GM19238 (cell line): ENCODE measurements at regions not wholly inside any gene's neighbourhood (a gene's known extent, or its start where the extent isn't known, plus 50 kb on each side); places are given as distances from the start of the nearest gene placed in this dataset.

Experiments
- DNase-seq: peaks from one replicate; pipeline ENCODE4 v3.0.0; 2011; ENCODE audit warnings: low spot score; ENCODE audit not compliant: insufficient read length

DNA sequence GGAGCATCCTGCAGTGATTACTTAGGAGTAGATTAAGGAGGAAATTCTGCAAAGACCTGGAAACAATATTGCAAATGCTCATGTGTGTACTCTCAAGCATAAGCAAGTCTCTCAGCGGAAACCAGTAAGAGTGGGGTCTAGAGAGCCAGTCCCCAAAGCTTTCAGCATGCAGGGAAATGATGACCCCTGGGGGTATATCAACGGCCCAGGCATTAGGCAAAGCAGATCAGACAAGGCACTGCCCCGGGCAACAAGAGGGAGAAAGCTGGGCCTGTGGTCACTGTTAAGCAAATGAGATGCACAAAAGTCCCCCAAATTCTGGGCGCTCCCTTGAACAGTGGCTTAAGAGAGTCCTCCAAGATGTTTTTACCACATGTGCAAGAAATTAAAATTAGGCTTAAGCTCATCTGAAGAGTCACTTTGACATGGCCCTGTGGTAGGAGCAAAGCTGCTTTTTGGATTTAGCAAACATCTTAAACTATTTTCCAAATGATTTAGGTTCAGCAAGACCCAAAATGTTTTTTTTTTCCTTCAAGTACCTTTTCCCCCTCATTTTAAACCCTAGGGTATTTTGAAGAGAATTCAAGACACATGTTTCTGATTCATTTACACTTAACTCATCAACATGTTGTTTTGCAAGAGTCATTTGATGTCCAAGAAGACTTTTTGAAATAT is 457.1 kb upstream of the TBX3 start:
- DNase-seq = no peak

DNA sequence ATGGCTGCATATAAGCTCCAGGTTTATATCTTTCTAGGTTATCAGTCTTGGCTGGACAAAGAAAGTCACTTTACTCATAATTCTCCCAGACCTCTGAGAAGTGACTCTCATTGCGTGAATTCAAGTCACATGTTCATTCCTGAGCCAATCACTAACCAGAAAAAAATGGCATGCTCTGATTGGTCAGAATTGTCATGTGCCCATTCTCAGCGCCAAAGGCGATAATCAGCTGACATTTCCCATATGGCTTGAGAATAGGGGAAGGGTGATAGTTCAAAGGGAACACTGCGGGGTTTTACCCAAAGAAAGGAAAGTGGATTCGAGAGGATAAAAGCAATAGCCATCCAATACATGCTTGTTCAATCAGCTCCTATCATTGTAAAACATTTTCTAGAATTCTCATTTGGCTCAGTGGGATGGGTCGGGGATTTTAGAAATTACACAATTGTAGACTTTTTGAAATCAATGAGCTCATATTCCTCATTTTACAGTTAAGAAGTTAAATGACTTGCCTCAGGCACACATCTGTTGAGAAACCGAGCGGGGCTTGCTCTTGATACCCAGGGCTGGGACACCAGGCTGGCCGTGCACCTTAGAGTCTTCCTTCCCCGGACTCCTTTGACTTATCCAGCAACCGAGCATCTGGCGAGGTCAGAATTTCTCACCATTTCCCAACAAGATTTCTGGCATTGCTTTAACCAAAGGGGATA is 454.0 kb upstream of the TBX3 start:
- no peak for DNase-seq

DNA sequence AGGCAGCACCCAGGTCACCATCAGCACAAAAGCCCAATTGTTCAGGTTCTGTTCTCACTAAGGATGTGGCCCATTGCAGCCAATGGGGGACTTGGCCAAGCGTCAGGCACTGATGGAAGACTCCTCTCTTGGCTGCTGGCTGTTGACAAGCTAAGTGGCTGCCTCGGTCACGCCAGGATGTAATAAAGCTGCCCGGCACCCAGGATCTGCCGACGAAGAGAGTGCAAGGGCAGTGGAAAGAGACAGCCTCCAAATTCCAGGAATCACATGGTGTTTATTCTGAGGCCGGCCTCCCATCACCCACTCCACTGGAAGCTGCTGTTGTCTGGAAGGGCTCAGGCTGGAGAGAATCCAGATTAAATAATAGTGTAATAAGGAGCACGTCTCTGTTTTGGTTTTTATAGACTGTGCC is 451.8 kb upstream of the TBX3 start:
- no peak for DNase-seq

DNA sequence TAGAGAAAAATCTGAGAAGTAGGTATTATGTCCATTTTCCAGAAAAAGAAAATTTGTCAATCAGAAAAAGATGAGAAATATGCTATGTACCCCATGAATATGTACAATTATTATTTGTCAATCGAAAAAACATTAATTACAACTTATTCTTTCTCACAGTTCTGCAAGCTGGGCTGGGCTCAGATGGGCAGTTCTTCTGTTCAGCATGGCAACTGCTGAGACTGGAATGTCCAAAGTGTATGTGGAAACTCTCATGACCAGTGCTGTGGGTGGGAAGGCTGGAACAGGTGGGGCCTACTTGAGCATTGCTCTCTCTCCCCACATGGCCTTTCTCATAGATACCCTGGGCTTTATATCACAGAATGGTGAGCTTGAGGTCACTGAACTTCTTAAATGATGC is 450.3 kb upstream of the TBX3 start:
- DNase-seq = no peak

DNA sequence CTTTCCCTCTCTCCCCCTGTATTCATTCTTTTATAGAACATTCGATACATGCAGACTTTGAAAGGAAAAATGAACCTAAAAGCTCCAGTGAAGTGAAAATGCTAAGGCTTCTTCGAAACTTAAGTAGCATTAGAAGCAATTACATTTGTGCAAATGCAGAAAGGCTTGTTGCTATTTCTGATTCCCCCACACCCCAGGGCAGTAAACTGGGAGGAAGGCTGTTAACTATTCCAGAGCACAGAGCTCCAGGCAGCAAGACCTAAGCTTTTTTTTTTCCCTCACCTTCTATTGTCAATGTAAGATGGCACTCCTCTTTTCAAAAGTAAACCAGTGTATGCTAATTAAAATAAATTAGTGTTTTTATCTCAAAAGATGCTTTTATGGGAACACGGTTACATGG is 448.9 kb upstream of the TBX3 start:
- no peak for DNase-seq

DNA sequence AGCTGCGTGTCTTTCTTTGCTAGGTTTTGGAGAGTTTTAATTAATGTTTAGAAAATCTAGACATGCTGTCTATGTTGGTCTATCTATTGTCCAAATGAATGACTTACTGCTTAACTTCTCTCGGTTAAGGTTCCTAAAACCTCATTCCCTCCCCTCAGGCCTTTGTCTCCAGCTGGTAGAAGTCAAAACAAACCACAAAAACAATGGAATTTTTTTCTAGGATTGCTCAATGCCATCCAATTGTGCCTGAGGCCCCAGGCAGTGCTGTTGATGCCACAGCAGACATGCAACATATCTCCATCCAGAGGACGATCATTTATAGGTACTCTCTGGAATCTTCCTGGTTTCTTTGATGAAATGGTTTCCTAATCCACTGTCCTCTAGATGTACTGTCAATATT is 448.2 kb upstream of the TBX3 start:
- DNase-seq = no peak

DNA sequence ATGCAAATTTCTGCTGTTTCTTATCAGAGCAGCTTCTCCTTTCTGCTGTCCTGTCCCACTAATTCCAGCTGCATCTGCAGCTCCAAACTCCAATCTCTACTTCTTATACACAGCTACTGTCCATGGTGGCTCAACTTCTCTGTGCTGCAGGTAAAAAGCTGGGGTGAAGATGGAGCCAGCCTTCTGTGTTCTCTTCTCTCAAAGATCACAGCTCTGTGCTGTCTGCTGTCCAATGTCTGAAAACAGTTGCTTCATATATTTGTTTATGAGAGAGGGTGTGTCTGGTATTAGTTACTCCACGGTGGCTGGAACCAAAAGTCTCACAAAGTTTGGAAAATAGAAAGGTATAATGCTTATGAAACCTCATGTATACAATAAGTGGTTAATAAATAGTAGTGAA is 445.8 kb upstream of the TBX3 start:
- no peak for DNase-seq

DNA sequence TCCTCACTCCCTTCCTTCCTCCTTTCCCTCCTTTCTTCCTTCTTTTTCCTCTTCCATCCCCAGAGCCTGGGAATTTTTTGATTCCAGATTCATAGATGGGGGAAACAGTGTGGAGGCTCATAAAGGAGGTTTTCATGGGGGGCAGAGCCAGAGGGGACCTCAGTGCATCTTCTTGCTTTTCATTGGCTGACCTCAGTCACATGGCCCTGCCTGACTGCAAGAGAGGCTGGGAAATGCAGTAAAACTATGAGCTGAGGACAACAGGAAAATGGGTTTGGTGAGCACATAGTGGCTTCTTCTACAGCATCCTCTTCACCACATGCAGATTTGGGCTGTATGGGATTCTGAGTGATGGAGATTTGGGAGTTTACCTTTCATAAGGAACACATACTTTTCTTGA is 437.1 kb upstream of the TBX3 start:
- DNase-seq = no peak

DNA sequence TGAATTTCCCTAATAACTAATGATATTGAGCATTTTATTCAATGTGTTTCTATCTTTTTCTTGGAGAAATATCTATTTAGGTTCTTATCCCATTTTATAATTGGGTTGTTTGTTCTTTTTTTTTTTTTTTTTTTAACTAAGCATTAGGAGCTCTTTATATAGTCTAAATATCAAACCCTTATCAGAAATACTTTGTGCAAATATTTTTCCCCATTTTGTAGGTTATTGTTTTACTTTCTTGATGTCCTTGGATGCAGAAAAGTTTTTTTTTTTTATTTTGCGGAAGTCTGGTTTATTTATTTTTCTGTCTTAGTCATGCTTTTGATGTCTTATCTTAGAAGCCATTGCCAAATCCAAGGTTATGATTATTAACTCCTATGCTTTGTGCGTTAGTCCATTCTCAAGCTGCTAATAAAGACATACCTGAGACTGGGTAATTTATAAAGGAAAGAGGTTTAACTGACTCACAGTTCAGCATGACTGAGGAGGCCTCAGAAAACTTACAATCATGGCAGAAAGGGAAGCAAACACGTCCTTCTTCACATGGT is 434.3 kb upstream of the TBX3 start:
- no peak for DNase-seq

DNA sequence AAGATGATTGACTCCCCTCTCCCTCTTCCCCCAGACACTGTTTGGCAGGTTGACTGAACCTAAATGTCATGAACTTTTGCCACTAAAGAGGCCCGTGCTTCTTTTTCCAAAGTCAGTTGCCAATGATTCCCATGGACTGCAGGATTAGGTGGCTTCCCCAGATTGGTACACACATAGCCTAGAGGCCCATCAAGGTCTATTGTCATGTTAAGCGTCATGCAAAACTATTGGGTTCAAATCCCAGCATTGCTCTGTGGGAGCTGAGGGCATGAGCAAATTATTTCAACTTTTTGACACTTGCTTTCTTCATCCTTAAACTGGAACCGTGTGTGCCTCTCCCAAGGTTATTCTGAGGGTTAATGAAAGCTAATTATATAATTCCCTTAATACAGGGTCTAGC is 430.2 kb upstream of the TBX3 start:
- no peak for DNase-seq

DNA sequence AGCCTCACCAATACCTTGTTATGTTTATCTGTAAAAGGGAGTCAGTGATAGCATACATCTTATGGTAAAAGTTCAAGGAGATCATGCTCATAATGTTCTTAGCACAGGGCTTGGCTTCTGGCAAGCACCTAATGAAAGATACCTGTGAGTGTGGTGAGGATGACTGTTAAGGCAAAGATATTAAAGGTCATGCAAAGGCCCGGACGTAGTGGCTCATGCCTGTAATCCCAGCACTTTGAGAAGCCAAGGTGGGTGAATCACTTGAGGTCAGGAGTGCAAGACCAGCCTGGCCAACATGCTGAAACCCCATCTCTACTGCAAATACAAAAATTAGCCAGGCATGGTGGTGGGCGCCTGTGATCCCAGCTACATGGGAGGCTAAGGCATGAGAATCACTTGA is 425.9 kb upstream of the TBX3 start:
- no peak for DNase-seq

DNA sequence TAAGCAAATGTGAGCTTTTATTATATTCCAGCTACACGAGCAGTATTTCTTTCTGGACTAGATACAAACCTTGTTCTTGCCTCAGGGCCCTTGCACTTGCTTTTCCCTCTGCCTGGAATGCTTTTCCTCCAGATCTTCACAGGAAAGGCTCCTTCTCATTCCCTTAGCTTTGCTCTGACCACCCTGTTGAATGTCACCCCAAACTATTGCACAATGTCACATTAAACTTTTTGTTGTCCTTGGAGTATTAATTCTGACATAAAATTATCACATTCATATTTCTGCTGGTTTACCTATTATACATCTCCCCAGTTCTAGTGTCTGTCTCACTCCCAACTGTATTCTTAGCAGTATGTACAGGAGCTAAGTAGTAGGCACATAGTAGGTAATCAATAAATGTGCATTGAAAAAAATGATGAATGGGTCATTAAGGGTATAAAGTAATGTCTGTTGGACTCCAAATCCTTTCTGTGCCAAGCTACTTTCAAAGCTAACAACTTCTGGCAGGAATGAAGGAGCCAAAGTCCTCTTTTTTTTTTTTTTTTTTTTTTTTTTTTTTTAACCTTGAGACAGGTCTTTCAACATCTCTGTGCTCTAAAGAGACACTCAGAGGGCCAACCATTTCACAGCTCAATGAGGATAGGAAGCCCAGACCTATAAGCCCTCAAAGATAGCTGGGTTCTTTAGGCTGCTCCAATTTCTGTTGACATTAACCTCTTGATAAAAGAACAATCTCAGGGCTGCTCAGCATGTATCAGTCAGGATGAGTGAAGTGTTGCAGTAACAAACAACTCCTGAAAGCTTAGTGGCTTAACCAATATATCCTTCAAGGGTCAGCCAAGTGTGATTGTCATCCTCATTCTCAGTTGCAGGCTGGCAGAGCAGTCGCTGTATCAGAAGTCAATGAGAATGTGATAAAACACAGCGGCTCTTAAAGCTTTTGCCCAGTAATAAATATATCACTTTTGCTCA is 424.4 kb upstream of the TBX3 start:
- DNase-seq = no peak

DNA sequence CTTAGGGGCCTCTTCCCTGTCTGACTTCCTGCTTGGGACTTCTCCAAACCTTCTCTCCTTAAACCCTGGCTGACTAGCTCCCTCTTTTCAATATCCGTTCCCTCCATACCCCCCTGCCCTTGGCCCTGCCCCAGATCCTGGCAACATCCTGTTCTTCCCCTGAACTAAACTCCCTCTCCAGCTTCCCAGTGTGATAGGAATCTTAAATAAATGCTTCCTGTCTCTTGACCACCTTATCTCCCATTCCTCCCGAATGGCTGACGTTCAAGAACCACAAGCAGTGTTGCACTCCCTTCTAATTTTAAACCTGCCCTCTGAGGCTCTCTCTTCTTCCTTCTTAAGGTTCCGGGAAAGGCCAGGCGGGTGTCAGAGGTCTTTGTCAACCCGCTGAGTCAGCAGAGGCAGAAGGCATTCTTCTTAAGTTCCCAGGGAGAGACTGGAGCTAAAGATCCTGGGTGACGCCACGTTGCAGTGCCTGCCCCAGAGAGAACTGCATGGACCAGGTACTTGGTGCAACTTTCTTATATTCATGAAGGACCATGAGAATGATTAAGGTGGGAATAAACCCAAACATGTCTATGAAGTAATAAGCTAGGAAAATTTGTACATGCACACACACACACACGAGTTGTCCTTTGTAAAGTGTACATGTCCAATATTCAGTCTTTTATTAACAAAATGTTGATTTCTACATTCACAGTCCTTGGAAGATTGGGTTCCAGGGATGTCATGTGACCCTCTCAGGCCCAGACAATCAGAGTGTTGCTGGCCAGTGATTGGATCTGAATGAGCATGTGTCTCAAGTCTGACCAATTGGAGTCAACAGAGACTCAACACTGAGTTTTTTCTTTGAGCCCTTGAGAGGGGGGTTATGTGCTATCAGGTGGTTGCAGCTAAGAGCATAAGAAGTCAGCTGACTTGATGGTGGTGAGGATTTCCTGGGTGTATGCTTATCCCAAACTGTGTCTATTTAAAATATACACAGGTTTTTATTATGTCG is 420.2 kb upstream of the TBX3 start:
- no peak for DNase-seq

DNA sequence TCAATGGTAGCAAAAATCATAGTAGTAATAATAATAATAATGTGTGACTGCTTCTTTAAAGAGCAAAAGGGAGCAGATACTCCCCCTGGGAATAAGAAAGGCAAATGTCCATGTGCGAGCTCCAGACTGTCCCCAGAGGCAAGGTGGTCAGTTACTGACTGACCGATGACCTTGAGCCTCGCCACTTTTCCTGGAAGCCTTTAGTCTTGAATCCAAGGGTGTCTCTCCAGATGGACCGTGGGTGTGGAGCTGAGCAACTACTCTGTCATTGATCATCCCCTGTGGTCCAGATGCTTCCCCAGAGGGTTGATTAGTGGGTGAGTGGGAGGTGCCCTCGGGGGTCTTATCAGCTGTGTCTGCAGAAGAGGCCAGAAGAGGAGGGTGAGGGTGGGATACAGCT is 418.5 kb upstream of the TBX3 start:
- no peak for DNase-seq

DNA sequence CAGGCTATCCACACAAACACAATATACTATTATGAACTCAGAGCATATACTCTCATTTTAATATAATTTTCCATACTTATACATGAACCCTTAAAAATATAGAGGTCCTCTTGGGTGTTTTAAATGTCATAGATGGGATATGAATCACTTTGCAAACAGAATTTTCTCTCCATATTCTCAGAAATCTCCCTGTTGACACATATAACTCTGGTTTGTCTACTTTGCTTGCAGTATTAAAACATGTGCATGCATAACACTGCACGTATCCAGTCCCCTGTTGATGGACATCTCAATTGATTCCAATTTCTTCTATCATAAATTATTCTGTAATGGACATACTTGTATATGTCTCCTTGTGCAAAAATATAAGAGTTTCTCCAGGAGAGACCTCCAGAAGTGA is 417.5 kb upstream of the TBX3 start:
- DNase-seq = no peak

DNA sequence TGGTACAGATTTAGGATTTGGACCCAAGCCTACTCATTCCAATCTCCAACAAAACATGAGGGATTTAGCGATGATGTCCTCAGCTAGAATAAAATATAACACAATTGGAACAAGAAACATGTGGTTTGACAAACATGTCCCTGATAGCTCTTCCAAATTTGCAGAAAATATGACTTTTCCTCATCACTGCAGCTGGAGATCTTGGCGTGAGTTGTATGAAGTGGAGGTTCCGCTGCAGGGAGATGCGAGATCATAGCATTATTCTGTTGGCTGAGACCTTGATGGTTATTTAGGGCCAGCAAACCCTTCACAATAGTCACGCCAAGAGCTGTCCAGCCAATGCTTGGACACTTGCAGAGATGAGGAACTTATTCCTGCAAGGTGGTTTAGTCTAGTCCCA is 413.4 kb upstream of the TBX3 start:
- DNase-seq = no peak

DNA sequence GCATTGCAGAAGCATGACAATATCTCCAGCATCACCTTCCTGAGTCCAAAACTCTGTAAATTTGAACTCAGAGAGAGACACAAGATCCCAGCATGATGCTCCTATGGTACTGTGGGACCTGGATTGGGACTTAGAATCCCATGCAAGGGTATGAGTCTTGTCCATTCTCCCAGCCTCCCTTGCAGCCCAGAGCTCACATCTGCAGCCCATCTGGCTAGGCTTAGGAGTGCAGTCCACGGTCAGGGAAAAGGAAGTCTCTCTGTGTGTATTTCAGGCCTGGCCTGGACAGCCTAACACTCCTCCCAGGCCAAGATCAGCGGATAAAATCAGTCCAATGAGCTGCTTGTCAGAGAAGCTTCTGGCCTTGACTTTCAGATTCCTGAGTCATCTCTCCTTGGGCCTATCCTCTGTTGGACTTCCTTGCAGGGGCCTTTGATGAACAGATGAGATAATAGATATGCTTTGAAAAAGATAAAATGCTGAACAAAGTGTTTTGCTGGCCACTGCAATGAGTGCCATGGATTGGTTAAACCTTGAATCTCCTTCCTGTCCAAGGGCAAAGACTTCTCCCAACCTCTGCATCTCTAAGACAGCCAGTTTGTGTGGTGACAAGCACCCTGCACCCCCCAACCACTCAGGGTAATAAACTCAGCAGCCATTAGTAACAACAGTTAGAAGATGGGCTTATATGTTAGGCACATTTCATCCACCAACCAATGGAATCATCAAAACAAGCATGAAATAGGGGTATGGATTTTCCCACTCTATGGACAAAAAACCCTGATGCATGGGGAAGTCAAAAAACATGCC is 412.8 kb upstream of the TBX3 start:
- DNase-seq = no peak

DNA sequence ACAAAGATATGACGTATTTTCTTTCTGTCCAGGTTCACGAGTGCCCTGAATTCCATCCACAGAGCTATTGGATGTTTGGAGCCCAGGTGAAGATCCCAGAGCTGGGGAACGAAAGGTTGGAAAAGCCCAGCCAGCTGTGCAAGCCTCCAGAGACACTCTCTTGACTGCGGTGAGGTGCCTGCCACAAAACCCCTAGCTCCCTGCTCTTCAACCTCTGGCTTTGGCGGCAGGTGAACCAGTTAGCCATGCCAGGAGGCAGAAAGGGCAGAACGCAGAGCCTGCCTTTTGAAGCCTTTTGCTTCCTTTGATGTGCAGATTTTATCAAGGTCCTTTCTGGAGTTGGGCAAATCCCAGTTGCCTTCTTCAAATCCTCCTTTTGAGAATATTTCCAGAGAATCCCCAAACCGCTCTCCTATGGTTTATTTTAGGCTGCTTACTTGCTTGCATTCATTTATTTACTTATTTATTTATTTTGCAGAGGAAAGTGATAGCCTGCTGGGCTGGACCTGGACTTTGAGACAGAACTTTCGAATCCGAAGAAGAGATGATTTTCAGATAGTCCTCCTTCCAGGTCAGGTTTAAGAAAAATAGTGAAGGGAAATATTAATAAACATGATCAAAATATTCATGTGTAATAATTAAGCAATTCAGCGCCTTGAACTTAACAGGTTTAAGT is 411.2 kb upstream of the TBX3 start:
- no peak for DNase-seq

DNA sequence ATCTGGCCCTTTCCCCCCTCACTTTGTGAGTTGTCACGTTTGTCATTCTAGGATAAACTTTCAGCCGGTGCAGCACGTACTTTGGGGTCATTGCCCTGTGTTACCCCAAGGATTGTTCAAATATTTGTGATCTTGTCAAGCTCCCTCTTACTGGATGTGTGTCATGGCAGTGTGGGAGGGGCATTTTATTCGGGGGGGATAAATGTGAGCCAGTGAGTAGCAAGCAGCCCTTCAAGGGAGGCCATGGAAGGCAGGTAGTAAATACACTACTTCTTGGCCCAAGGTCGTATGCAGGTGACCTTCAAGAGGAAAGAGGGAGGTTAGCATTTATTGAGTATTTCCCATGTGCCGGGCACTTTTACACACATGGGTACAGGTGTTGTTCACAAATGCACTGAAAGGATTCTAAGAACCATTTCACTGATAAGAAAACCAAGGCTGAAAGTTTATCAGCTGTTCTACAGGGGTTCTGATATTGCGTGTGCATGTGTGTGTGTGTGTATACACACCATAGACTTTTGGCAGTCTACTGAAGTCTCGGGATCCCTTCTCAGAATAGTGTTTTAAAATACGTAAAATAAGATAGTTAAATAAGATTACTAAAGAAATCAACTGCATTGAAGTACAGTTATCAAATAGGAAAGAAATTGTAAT is 410.3 kb upstream of the TBX3 start:
- DNase-seq = no peak
